Lung (tissue), 11 donors: ENCODE measurements at regions not wholly inside any gene's neighbourhood (a gene's known extent, or its start where the extent isn't known, plus 50 kb on each side); places are given as distances from the start of the nearest gene placed in this dataset.

Experiments used
- ATAC-seq: fragments of 200-7000 bp; cut with Tn5 transposase; one replicate; pipeline ENCODE4 v1.9.1; 2020; ENCODE audit warnings: moderate number of reproducible peaks; ENCODE audit not compliant: insufficient read depth, low FRiP score
- DNase-seq, 3 donors: peaks; one replicate each; pipeline ENCODE4 v3.0.0-alpha.2; 2013 to 2017
- H3K27ac ChIP-seq, 2 donors: one replicate each; pipeline ENCODE4 v1.5.1; 2013; ENCODE audit warnings: mild to moderate bottlenecking in 2 of 2, moderate library complexity in 2 of 2, control low read depth in 1 of 2, inconsistent platforms in 1 of 2, low read depth in 1 of 2, low read length in 1 of 2
- H3K27me3 ChIP-seq, 3 donors: one replicate each; pipeline ENCODE4 v1.5.1; 2013; ENCODE audit warnings: low read length in 2 of 3; ENCODE audit not compliant: control insufficient read depth in 3 of 3, insufficient read depth in 3 of 3
- H3K36me3 ChIP-seq, 4 donors: one replicate each; pipeline ENCODE4 v1.5.1; 2013; ENCODE audit warnings: low read length in 4 of 4, mild to moderate bottlenecking in 1 of 4, moderate library complexity in 1 of 4; ENCODE audit not compliant: control insufficient read depth in 4 of 4, insufficient read depth in 4 of 4
- H3K4me1 ChIP-seq, 5 donors: one replicate each; pipeline ENCODE4 v1.5.1; 2013; ENCODE audit warnings: low read length in 5 of 5, mild to moderate bottlenecking in 2 of 5, moderate library complexity in 1 of 5; ENCODE audit not compliant: control insufficient read depth in 5 of 5, insufficient read depth in 5 of 5
- H3K4me3 ChIP-seq: one replicate; pipeline ENCODE4 v1.5.1; 2013; ENCODE audit warnings: mild to moderate bottlenecking, control low read depth, moderate library complexity
- H3K9ac ChIP-seq, 2 donors: one replicate each; pipeline ENCODE4 v1.5.1; 2013; ENCODE audit warnings: low read length in 2 of 2, control low read depth in 1 of 2; ENCODE audit not compliant: insufficient read depth in 1 of 2
- H3K9me3 ChIP-seq, 4 donors: one replicate each; pipeline ENCODE4 v1.5.1; 2013; ENCODE audit warnings: low read length in 3 of 4, mild to moderate bottlenecking in 1 of 4, moderate library complexity in 1 of 4; ENCODE audit not compliant: control insufficient read depth in 4 of 4, insufficient read depth in 3 of 4
- WGBS, 2 donors: extraction: QIAGEN DNeasy Blood & Tissue Kit; methylation state at CpG; one replicate each; pipeline ENCODE4 v1.1.7; 2013; 5-methylcytosine and 5-hydroxymethylcytosine counted together
- TF ChIP-seq, protein P1 (sequence below): IDR thresholded peaks from 2 replicates; pipeline ENCODE4 v1.5.1; 2012; ENCODE audit warnings: mild to moderate bottlenecking; ENCODE audit errors: control extremely low read depth, extremely low read depth
- donor health status: control.
- donor health status: control.
- donor health status: Bipolar disorder and iron deficiency.
- donor health status: healthy.
- donor health status: DM: yes; HTN: yes; CAD: no.

DNA sequence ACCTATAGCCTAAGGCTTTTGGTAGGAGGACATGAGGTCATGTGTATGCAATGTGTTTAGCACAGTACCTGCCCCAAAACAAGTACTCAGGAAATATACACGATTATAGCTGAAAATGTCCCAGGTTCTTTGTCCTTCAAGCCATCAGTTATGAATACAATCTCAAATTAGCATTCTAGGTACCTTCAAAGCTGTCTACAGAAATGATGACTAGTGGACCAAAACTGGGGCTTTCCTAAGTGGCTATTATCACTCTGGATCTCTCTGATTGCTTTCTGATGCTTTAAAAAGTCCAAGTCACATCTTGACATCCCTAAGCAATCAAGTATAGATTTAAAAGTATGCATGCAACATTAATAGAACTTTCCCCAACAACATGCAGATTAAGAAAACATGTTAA lies 93.0 kb upstream of the SLIT3 start:
- ATAC-seq (no peak), DNase-seq (no peak)
- Histone ChIP-seq H3K9me3 (peaks cover 0 to 3% (median 0%) of the 10 kb centered on the region in 4 donors), H3K4me1 (no peaks in the 10 kb centered on the region), H3K9ac (no peak overlapping the region), H3K4me3 (no peak overlapping the region), H3K27me3 (peaks cover 0 to 2% (median 0%) of the 10 kb centered on the region in 3 donors), H3K27ac (no peak overlapping the region), H3K36me3 (no peaks in the 10 kb centered on the region)
- 79 to 96% methylated on average over 1 of the region's 1 CpG for WGBS, 2 donors
- TF ChIP-seq, protein P1, sequence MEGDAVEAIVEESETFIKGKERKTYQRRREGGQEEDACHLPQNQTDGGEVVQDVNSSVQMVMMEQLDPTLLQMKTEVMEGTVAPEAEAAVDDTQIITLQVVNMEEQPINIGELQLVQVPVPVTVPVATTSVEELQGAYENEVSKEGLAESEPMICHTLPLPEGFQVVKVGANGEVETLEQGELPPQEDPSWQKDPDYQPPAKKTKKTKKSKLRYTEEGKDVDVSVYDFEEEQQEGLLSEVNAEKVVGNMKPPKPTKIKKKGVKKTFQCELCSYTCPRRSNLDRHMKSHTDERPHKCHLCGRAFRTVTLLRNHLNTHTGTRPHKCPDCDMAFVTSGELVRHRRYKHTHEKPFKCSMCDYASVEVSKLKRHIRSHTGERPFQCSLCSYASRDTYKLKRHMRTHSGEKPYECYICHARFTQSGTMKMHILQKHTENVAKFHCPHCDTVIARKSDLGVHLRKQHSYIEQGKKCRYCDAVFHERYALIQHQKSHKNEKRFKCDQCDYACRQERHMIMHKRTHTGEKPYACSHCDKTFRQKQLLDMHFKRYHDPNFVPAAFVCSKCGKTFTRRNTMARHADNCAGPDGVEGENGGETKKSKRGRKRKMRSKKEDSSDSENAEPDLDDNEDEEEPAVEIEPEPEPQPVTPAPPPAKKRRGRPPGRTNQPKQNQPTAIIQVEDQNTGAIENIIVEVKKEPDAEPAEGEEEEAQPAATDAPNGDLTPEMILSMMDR = no peak

GRCh38 chr5:169390265-169390664 lies 89.3 kb upstream of the SLIT3 start:
- Histone ChIP-seq H3K9me3 (no peaks in the 10 kb centered on the region), H3K4me3 (no peak overlapping the region), H3K4me1 (no peaks in the 10 kb centered on the region), H3K9ac (no peak overlapping the region), H3K27ac (no peak overlapping the region), H3K36me3 (no peaks in the 10 kb centered on the region), H3K27me3 (peaks cover 0 to 2% (median 0%) of the 10 kb centered on the region in 3 donors)
- ATAC-seq (no peak), DNase-seq (no peak)
- TF ChIP-seq, protein P1 = no peak

DNA sequence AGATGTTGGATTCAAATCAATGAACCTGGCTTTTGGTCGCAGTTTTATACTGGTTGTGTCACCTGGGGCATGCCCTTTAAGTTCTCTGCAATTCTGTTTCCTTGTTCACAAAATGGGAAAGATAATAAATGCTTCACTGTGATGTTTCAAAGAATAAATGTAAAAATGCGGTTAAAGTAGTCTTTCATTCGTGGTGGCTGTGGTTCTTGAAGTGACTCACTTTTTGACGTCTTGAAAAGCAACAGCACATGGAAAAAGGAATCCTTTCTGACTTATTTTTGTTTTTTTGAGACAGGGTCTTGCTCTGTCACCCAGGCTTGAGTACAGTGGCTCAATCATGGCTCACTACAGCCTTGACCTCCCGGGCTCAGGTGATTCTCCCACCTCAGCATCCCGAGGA lies 88.4 kb upstream of the SLIT3 start:
- Histone ChIP-seq H3K36me3 (no peaks in the 10 kb centered on the region), H3K9me3 (peaks cover 0 to 2% (median 0%) of the 10 kb centered on the region in 4 donors), H3K27ac (no peak overlapping the region), H3K9ac (no peak overlapping the region), H3K4me3 (no peak overlapping the region), H3K27me3 (peaks cover 0 to 2% (median 0%) of the 10 kb centered on the region in 3 donors), H3K4me1 (no peaks in the 10 kb centered on the region)
- ATAC-seq = no peak
- 85 to 92% methylated on average over 6 of the region's 6 CpGs for WGBS, 2 donors
- TF ChIP-seq, protein P1 = no peak
- no peak for DNase-seq

GRCh38 chr5:169385636-169386035 lies 84.7 kb upstream of the SLIT3 start:
- H3K9ac ChIP-seq = no peak overlapping the region
- no peak overlapping the region for H3K27ac ChIP-seq
- H3K4me3 ChIP-seq = no peak overlapping the region
- peaks cover 0 to 2% (median 0%) of the 10 kb centered on the region in 4 donors for H3K9me3 ChIP-seq
- DNase-seq (no peak), ATAC-seq (no peak)
- H3K36me3 ChIP-seq = no peaks in the 10 kb centered on the region
- no peaks in the 10 kb centered on the region for H3K4me1 ChIP-seq
- TF ChIP-seq, protein P1 = no peak
- peaks cover 0 to under 1% (median 0%) of the 10 kb centered on the region in 3 donors for H3K27me3 ChIP-seq
